ENCODE measurements at regions not wholly inside any gene's neighbourhood (a gene's known extent, or its start where the extent isn't known, plus 50 kb on each side); places are given as distances from the start of the nearest gene placed in this dataset.
"Not testable (repeated sequence)": the region's sequence is repeated elsewhere in the genome, so short reads cannot be mapped to it uniquely, and the experiment has no call there.

DNA sequence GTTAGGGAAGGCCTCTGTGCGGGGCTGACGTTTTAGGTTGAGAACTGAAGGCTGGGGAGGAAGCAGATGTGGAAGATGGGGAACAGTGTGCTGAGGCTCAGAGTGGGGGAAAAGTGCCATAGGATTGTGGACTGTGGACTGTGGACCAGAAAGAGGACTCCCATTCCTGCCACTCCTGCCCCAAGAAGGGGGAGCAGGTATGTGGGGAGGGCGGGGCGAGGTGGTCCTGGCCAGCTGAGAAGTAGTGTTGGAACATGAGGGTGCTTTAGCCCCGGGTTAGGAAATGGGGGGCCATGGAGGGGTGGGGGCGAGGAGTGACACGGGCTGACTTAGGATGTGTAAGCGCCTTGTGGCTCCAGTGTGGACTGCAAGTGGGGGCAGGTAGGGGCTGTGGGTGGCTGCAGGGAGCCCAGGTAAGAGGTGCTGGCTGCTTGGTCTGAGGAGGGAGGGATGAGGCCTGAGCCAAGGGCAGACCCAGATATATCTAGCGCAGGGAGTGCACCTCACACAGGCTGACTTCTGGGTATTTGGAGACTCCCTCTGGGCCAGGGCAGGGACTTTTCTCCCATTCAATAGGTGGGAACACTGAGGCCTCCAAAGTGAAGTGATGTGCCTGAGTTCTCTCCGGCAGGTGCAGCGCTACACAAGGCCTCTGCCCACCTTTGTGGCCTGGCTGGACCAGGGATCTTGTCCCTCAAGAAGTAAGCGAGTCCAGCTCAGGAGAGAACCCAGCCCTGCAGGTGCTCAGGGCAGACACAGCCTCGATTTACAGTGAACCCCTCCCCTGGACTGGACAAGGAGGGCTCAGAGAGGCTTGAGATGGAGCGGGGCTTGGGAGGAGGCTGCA, 76.6 kb upstream of the TOX2 start:
- no peak for DNase-seq (ENCODE audit: low read depth)

DNA sequence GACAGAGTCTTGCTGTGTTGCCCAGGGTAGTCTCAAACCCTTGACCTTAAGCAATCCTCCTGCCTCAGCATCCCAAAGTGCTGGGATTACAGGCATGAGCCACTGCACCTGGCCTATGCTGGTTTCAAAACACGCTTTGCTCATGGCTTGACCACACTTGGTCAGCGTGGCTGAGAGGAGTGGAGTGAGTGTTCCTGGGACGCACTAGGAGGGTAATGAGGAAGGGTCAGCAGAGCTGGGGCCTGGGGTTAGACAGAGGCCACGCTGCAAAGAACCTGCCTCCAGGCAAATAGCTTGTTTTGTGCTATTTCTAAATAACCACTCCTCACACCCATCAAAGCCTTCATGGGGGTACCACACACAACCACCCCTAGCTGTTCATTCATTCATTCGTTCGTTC, 77.9 kb upstream of the TOX2 start:
- DNase-seq (ENCODE audit: low read depth) = no peak

DNA sequence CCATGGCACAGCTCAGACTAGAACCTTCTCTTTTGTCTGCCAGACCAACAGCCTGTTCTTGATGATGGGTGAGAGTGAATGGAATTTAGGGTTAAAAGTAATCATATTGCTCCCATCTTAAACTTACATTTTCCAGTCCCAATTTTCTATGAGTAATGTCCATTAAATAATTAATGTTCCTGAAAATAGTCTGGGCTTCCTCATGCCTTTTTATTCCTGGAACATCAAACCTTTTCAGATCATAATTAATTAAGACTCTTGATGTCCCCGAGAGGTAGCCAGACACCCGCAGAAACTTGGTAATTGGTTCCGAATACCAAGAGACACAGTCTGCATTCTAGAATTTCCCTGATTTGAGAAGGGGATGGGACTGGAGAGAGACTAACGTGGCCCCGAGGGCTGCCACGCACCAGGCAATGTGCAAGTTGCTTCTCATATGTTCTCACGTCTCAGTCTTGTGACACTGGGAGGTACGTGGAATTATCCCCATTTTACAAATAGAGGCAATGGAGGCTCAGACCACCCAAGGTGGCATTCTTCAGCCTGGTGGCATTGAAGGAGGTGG, 78.6 kb upstream of the TOX2 start:
- DNase-seq (ENCODE audit: low read depth) = no peak

DNA sequence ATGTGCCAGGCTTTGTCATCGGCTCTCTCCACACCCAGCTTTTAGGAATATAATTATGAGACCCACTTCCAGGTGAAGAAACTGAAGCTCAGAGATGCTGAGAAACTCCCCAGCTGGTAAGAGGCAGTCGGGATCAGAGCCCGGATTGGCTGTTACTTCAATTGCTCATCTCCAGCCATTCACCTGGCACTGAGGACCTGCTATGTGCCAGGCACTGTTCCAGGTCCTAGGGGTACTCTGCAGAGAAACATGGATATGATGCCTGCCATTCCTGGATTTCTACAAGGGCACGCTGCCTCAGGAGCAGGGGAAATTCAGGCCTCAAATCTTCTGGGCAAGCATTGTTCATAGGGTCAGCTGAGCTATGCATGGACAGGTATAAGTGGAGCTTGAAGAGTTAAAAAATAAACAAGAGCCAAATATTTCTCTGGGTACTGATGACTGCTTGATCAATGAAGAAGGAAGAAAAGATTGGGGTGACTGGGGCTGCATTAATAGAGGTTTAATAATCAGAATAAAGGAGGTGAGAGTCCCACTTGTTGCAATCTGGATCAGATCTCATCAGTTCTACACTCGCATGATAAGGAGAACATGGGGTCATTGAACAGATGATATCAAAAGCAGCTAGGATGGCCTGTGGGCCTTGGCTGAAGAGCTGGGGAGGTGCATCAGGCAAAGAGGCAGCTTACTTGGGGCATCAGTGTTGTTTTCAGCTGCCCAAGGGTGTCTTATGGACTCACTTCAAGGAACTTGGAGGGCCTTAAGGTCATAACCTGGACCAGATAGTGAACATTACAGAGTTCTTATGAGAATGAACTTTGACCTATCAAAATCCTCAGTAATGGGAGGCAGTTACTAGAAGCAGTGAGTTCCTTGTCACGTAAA, 80.9 kb upstream of the TOX2 start:
- DNase-seq (ENCODE audit: low read depth) = no peak

DNA sequence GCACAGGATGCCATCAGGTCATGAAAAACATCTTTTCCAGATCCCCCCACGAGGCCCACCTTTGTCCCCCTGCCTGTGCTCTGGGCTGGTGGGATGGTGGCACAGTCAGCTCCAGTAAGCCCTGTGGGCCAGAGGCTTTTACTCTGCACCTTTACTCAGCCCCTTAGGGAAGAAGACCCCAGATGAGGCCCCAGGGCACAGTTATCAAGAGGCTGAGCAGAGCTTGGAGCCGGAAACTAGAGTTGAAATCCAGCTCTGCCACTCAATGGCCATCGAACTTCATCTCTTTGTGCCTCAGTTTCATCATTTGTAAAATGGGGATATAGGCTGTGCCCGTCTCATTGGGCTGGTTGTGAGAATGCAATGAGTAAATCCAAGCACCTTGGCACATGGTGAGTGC, 81.7 kb upstream of the TOX2 start:
- no peak for DNase-seq (ENCODE audit: low read depth)

DNA sequence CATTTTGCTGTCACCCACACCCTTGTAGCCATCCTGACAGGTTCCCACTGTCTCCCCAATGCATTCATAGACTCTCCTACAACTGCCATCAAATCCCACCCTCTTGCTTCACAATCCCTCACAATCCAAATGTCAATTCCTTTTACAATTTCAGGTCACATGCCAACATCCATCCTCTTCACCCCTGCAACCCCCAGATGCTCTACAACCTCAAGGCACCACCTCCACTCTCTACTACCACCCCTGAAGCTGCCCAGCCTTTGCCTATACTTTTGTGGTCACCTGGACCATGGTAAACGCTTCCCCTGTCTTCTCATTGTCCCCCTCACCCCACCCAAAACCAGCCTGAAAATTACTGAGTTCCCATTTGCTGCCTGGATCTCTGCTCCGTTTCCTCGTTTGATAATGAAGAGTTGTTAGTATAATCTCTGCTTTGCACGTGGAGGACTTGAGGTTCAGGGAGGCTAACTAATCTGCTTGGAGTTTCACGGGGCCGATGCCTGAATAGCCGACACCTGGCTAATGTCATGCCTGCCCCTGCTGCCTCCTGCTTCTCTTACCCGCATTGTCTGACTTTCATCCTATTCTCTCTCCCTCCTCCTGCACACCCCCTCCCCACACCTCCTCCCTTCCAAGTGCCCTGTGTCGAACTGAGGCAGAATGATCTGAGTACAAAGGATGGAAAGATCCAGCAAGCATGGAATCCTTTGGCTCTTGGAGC, 82.4 kb upstream of the TOX2 start:
- no peak for DNase-seq (ENCODE audit: low read depth)

DNA sequence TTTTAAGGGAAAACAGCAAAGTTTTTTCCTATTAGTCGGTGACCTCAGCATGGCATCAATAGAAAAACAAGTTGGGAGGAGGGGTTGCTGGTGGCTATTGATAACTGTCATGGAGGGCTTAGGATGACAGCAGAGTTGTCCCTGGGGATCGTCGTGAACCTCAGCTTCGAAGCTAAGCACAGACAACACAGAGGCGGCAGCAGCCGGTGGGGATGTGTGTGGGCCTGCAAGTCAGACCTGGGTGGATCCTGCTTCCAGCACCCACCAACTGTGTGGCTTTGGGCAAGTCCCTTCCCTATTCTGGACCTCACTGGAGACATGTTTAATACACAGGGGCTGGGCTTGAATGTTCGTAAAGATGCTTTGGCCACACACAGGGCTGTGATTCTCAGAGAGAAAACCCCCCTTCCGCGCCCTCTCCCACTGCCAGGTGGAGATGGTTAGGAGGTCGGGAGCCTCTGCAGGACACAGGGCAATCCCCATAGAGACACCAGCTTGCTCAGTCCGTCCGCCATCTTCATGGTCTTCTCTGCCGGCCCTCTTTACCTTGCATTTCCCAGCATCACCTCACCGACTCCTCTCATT, 83.1 kb upstream of the TOX2 start:
- DNase-seq (ENCODE audit: low read depth) = no peak

DNA sequence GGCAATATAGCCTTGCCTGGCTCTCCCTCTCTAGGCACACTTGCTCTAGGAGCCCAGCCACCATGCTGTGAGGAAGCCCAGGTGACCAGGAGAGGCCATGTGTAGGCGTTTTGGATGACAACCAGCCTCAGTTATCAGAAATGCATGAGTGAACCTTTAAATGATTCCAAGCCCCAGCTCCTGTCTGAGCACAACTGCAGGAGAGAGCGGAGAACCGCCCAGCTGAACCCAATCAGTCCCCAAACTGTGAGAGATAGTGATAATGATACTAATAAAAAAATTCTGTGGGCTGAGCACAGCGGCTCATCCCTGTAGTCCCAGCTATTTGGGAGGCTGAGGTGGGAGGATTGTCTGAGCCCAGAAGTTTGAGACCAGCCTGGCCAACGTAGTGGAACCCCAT, 83.8 kb upstream of the TOX2 start:
- no peak for DNase-seq (ENCODE audit: low read depth)

DNA sequence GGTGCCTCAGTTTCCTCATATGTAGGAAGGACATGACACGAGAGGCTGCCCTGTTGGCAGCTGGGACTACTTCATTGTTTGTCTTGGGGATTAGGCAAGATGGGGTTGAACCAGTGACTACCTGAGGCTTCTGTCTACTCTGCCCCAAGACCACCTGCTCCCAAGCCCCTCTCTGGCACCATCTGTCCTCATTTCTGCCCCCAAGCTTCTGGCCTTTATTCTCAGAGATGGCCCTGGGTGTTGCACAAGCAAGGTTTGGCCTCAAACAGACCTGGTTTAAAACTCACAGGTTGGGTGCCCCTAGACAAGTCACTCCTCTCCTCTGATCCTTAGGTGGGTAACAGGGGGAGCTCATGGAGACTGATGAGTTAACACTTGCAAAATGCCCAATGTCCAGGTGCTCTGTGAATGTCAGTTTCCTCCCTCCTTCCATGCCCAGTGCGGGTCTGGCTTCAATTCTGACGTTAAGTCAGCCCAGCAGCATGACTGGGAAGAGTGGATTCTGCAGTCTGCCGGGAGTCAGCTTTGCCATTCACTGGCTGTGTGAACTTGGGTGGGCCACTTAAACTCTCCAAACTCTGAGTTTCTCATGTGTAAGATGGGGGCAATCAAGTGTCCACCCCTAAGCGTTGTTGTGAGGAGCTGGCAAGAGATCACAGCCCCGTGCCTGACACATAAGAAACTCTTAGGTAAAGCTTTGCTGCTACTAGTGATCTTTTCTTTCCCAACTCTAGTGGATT, 84.5 kb upstream of the TOX2 start:
- no peak for DNase-seq (ENCODE audit: low read depth)

DNA sequence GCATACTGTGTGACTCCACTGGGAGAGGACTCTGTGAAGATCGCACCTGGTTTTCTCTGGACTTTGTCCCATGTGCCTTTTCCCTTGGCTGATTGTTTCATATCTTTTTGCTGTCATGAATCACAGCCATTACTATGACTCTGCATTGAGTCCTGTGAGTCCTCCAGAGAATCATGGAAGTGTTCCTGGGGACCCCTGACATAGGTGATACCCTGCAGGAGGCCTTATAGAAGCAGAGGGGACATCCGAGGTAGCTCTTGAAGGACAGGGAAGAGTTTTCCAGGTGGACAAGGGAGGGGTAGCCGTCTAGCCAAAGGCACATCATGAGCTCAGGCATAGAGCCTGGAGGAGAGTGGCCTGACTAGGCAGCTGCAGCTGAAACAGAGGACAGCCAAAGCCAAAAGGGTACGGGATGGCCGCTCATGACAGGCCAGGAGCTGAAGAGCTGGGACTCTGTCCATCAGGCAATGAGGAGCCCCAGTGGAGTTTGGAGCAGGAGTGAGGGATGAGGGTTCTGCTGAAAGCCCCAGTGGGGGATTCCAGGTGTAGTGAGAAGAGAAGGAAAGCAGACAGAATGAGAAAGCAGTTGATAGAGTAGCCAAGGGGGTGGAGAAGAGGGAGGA, 86.6 kb upstream of the TOX2 start:
- no peak for DNase-seq (ENCODE audit: low read depth)

DNA sequence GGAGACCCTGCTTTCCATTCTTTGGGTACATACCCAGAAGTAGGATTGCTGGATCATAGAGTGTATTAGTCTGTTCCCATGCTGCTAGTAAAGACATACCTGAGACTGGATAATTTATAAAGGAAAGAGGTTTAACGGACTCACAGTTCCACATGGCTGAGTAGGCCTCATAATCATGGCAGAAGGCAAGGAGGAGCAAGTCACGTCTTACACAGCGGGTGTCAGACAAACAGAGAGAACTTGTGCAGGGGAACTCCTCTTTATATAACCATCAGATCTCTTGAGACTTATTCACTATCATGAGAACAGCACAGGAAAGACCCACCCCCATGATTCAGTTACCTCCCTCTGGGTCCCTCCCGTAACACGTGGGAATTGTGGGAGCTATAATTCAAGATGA, 87.7 kb upstream of the TOX2 start:
- DNase-seq (ENCODE audit: low read depth) = not testable (repeated sequence)

DNA sequence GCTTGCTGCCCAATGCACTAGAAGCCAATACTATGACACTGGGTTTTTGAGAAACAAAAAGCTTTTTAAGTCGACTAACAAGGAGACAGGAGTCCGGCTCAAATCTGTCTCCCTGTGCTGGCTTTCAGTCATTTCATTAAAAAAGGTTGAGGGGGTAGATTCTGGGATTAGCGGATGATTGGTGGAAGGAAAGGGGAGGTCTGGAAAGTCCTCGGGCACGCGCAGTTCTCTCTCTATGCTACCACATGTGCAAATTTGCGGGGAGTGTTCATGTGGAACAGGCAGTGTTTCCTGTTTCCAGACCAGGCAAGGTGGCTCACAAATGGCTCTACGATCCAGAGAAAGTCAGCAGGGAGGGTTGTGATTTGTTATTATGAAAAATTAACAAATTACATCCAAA, 89.1 kb upstream of the TOX2 start:
- no peak for DNase-seq (ENCODE audit: low read depth)

DNA sequence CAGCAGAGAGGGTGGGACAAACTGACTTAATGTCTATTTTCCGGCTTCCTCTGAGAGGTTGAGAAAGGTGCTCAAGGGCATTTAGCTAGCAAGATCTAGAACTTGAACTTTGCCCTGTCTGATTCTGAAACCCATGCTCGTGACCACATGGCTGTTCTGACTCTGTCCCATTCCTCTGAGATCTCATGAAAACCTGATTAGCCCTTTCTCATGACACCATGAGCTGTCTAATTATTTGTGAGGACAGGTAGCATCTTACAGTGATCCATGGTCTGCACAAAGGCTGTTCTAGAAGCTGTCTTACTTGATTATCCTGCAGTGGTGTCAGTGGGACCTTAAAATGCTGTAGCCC, 89.6 kb upstream of the TOX2 start:
- no peak for DNase-seq (ENCODE audit: low read depth)

DNA sequence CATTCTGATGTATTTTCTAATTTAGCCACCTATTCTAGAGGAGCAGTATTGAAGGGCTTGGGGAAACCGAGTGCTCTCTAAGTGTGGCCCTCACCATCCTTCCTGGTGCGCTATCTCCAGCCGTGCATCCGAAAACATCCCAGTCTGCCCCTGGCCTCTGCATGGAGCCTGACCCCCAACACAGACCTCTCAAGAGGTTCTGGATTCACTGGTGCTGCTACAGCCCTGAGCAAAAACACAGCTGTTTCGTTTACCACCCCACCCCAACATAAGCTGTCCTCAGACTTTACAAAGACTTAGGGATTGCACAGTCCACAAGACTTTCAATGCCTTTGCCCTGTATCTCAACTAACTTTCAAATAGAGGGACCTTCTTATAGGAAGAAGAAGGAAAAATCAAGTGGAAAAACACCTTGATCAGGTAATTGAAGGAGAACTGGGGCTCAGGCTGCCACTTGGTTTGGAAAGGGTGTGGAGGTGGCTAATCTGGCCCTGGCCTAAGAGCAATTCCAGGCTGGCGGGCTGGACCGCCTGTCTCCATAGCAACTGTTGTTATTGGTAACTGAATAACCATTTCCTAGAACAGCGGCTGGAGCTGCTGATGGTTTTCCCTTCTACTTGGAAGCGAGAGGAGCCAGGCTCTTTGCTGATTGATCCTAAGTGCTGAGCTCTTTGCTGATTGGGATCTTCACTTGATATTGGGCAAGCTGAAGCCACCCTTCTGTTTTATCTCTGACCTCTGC, 90.2 kb upstream of the TOX2 start:
- no peak for DNase-seq (ENCODE audit: low read depth)

DNA sequence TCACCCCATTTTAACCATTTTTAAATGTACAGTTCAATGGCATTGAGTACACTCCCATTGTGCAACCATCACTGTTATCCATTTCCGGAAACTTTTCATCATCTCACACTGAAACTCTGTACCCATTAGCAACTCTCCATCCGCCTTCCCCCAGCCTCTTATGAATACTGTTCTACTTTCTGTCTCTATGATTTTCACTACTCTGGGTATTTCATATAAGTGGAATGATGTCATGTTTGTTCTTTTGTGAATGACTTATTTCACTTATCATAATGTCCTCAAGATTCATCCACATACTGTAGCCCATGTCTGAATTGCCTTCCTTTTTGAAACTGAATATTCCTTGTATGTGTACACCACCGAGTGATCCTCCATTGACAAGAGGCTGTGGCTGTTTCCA, 92.9 kb upstream of the TOX2 start:
- no peak for DNase-seq (ENCODE audit: low read depth)

DNA sequence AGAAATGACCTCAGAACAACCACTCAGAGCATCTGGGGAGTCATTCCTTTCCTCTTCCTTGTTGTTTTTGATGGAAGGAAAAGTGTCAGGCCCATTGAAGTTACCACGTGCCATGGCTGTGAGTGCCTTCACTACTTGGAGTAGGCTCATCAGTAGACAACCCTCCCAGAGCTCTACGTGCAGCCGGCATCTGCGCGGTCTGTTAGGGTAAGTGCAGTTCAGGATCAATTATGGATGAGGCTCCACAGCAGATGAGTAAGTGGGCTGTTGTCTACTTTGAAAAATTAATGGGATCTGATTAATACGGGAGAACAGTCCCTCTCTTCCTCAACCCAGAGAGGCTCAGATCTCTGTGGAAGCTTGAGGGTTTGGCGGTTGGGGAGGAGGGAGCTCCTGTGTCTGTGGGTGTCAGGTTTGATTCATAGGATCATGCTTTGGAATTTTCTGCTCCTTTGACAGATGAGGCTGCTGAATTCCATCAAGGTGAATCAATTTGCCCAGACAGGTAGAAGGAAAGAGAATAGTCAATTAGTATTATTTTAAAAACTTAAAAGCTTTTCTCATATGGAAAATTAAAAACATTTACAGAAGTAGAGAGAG, 93.8 kb upstream of the TOX2 start:
- no peak for DNase-seq (ENCODE audit: low read depth)

DNA sequence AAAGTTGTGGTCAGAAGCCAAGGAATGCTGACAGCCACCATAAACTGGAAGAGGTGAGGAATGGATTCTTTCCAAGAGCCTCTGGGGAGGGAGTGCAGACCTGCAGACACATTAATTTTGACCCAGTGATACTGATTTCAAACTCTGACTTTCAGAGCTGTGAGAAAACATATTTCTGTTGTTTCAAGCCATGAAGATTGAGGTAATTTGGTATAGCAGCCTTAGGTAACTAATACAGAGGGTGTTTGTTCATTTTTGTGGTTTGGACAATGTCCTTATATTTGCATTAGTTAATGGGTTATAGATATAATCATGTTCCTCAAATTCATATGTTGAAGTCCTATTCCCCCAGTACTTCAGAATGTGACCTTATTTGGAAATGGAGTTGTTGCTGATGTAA, 85.4 kb upstream of the GTSF1L start:
- no peak for DNase-seq (ENCODE audit: low read depth)

DNA sequence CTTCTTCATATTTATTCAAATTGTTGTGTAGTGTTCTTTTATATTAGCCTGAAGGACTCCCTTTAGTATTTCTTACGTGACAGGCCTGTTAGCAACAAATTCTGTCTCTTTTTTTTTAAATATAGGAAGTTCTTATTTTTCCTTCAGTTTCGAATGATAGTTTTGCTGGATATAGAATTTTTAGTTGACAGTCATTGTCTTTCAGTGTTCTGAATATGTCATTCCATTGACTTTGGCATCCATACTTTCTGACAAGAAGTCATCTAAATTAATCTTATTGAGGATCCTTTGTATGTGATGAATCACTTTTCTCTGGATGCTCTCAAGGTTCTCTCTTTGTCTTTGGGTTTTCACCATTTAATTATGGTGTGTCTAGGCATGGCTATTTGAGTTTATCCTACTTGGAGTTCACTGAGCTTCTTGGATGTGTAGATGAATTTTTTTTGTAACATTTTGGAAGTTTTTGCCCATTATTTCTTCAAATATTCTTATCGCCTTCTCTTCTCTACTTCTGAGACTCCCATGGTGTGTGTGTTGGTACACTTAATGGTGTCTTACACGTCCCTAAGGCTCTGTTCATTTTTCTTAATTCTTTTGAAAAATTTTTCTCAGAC, 82.5 kb upstream of the GTSF1L start:
- no peak for DNase-seq (ENCODE audit: low read depth)

DNA sequence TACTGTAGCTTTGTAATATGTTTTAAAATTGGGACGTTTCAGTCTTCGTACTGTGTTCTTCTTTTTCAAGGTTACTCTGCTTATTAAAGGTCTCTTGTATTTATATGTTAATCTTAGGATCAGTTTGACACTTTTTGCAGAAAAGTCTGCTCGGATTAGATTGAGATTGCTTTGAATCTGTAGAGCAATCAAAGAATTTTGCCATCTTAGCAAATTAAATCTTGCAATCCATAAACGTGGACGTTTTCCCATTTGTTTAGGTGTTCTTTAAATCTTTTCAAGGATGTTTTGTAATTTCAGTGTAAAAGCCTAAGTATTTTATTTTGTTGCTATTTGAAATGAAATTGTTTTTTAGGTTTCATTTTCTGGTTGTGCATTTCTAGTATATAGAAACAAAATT, 78.0 kb upstream of the GTSF1L start:
- DNase-seq (ENCODE audit: low read depth) = no peak
